HG02981 (cell line): ENCODE measurements at regions not wholly inside any gene's neighbourhood (a gene's known extent, or its start where the extent isn't known, plus 50 kb on each side); places are given as distances from the start of the nearest gene placed in this dataset.

ENCODE experiments used
- ATAC-seq: cut with Tn5 transposase; IDR thresholded peaks from one replicate; pipeline ENCODE4 v1.9.1; 2021; ENCODE audit warnings: mild to moderate bottlenecking, moderate library complexity; ENCODE audit not compliant: unreplicated experiment

DNA sequence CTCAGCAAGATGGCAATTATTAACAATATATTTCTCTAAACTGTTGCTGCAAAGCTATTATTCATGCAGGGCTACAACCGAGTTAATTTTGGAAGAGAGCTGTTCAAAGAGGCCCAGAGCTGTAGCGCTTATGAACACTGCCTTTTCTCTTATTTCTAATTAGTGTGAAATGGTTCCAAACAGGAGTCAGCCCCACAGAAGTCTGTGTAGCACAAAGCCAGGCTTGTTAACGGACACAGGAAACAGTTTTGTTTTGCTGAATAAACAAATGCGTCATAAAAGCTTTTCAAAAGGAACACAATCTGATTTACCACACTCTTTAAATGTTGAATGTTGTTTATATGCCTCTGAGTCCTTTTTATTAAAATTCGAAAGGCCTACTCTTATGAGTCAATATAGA lies 396.5 kb downstream of the ANXA1 start:
- no peak for ATAC-seq

DNA sequence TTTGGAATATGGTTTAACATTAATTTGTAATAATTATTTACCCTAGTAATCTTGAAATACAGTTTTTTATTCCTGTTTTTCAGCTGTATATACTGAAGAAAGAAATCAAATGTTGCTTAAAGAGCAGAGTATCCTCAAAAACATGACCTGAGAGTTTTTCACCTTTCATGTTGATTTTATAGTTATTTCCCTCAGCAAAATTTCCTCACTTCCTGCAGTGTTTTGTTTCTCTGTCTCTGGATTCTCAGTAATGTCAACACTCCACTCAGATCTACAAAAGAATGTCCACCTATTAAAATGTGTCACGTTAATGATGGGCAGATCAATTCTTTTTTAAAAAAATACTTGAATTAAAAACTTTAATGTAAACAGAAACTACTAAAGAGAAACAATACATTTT lies 398.3 kb downstream of the ANXA1 start:
- no peak for ATAC-seq

DNA sequence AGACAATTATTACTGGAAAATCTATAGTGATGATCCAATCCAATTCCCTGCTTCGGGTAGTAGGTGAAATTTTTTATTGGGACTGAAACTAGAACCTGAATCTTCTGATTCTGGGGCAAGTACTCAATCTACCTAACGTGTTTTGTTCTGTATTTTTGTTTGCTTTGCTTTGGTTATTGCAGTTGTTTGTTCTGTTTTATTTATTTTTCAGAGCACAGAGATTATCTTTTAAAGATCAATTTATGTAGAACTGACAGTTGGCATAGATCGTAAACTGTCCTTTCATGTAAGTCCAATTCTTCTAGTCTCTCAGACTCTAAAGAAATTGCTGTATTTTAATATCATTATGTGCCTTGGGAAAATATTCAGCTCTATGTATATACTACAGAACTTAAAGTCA lies 401.6 kb downstream of the ANXA1 start:
- no peak for ATAC-seq

DNA sequence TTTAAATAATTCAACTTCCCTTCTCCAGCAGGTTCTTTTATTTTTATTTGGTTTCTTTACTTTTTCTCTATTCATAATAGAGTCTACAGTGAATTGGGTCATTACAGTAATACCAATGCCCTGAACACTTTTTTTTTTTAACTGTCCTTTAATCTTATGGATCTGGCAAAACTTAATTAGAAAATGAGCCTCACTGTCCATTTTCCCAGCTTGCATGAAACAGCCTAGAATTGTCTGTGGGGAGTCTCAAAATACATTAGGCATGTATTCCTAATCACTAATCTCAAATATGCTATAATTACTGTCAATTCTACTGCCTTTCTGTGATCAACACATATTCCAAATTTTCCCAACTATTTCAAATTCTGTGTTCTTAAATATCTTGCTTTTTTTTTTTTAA lies 406.8 kb downstream of the ANXA1 start:
- no peak for ATAC-seq

DNA sequence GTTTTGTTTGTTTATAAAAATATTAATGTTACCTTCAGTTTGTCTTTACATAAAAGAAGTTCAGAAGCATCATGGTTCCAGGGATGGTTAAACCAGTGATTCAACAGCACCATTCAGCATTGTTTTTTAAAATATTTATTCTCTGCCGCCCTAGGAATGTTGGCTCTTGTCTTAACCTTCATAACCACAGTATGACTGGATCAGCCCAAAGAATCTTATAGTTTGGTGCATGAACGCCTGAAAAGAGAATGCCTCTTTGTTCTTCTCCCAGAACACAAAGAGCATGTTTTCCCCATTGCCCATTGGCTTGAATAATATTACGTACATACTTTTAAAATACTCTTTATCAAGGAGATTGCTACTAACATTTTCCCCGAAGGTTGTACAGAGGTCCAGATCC lies 413.4 kb downstream of the ANXA1 start:
- no peak for ATAC-seq

DNA sequence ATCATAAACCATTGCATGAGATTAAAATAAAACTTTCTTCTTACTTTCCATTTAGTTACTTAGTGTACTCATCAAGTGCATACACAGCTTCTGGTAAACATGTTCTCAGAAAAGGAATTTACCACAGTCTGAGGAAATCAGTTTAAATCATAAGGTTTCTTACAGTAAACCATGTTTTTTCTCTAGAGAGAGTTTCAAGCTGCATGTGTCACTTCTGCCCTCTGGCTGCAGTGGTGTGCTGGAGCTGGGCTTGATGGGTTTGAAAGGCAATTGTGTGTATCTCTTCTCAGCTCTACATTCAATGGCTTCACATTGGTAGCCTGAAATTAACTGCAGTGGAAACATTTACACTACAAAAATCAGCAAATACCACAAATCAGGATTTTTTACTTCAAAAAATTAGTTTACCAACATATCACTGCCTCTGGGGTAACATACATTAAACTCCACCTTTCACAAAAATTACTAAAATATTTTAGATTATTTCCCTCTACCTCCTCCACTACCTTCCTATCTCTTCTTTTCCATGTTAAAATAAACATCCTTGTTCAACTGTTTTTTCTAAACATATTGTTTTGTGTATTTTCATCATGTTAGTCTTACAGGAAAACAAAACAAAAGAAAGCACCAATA lies 414.3 kb downstream of the ANXA1 start:
- ATAC-seq, result no peak

DNA sequence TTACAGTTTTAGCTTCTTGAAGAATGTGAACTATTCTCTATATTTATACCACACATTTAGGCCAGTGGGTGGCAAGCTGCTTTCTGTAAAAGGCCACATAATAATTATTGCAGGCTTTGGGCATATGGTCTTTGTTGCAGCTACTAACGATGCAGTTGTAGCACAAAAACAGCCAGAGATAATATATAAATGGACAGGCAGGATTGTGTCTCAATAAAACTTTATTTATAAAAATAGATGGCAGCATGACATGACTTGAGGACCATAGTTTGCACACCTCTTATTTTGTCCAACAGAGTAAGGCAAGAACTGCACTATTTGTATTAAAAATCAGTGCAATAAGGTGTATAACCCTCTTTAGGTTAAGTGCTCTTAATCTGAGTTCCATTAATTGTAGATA lies 415.0 kb downstream of the ANXA1 start:
- ATAC-seq, result no peak

DNA sequence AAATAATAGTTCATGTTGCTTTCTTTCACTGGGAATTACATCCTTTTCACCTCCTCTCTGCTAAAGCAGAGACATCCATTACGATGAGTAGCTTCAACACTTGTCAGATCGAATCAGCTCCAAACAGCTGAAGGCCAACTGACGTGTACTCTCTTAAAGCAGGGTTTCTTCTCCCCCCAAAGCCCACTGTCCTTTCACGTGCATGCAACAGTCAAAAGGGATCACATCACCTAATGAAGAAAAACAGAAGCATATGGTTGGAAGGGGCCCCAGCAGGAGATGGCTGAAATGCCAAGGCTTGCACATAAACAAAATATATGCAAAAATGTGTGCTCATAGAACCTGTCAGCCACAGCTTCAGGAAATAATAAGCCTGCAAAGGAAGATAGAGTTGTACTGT lies 421.6 kb downstream of the ANXA1 start:
- ATAC-seq, result no peak

DNA sequence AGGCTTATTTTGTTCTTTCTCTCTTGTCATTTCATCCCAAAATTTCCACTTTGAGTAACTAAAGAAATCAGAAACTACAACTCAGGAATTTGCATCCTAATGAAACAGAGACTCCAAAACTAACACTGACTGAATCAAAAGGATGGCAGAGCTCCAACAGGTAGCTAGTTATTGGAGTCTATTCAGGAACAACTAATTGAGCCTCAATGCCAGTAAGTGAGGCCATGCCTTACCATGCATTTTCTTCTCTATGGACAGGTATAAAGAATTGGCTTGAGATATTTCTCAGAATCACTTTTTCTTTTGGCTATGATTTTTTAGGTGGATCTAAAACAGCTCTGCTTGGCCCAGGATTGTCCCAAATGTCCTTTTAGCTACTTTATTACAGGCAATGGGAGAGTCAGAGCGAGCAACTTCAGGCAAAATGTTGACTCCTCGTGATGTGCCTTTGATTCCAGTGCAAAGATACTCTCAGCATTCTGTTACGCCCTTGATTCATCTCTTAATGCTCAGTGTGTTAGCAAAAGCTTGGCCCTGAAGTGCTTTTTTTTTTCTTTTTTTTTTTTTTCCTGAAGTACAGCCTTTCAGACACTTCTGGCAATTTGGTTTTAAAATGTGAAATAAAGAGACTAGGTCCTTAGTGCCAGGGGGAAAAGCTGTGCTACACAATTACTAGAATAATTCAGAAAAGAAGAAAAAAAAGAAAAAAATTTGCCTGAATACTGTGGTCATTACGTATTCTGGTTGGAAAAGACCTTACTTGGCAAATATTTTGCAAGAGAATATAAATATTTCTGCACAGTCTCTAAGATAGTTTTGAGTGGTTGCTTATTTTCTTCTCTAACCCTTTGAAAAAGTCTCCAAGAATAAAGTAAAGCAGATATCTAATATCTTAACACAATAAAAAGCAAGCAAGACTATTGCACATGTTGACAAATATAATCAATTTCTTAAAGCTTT lies 423.7 kb downstream of the ANXA1 start:
- ATAC-seq, result no peak

DNA sequence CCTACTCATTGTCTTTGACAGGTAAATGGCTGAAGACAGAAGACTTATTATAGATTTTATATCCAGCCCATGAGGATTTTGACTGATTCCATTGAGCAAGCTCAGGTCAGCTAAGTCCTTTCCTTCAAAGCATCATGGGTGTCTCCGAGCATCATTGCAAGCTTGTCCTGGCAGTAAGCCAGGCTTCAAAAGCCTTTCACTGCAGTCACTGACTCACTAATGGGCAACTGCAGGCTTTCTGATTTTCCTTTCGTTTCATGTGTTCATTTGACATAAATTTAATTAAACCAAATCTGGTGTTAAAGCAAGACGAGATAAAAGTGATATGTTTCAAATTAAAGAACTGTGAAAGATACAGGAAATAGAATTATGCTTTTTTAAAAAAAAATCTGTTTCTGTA lies 426.2 kb downstream of the ANXA1 start:
- no peak for ATAC-seq

DNA sequence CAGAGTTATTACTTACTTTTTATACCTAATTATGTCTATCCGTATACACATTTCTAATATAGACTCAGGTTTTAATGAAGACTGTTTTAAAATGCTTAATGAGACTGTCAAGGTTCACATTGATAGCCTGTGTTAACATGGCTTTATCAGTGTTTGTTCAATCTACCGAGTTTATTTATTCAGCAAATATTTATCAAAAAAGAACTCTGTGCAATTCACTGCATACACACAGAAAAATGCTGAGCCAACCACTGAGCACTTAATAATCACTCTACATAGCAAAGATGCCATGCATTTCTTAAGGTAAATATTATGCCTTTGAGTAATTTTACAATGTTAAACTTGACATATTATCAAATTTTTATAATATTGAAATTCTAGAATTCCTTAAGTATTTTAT lies 428.2 kb downstream of the ANXA1 start:
- no peak for ATAC-seq

DNA sequence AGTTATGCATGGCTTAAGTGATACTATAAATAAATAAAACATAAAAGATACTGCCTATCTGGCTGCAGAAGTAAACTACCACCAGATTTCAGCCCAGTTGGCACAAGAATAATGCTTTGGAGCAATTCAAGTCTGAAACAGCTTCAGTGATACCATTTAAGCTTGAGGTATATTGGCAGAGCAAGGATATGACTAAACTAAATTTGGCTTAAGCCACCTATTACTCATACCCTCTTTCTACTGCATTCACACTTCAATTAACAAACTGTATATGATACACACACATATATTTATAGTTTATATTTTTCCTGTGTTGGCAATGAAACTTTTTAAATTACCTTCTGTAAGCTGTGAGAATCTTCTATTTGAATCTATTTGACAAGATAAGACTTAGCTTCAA lies 431.9 kb downstream of the ANXA1 start:
- no peak for ATAC-seq

DNA sequence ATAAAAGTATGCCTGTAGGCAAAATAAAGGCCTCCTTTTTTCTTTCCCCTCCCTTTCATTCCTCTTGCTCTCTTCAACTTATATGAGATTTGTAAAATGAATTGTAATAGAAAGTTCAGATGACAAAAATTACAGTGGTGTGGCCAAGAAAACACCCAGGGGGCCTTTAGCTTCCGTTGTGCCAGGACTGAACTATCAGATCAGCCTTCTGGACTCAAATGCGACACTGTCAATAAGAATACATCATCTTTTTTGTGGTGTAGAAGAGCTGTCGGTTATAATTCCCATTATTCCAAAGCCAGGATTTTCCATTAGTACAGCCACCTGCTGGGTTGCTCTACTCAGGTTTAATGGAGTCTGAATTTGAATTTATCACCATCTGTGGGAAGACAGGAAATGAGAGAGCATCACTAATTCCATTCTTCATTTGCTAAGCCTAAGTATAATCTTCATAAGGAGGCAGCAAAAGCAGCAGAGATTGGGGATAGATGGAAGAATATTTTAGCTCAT lies 443.4 kb downstream of the ANXA1 start:
- ATAC-seq, result no peak

DNA sequence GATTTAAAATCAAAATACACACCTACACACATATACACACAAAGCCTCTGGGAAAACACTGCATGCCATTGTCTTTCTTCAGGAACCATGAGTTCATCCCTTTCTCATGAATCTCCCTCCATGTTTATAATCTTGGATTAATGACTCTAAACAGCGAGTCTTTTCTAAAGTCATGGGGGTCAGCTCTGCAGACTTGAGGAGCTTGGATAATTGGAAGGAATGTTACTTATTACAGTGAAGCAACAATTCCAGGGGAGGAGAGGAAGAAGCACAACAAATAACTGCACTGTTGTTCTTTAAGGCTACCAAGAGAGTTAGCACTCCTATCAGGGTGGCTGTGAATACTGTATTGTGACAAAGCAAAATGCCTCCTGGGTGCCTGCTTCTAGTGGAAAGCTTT lies 444.7 kb downstream of the ANXA1 start:
- ATAC-seq, result no peak

DNA sequence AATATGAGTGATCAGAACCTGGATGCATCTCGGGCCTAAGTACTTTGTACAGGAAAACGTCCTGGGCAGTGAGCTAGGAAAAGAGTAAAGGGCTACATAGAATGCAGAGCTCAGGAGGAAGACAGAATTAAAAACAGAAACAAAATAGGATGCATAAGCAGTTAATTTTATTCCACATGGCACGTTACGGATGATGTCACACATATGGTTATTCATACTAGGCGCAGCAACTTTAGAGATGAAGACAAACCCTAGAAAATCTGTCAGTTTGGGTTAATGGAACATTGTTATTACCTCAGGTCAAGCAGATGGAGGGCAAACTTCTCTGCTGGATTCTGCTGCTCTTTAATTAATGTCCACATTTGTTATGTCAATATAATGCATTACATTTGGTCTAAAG lies 445.4 kb downstream of the ANXA1 start:
- no peak for ATAC-seq

DNA sequence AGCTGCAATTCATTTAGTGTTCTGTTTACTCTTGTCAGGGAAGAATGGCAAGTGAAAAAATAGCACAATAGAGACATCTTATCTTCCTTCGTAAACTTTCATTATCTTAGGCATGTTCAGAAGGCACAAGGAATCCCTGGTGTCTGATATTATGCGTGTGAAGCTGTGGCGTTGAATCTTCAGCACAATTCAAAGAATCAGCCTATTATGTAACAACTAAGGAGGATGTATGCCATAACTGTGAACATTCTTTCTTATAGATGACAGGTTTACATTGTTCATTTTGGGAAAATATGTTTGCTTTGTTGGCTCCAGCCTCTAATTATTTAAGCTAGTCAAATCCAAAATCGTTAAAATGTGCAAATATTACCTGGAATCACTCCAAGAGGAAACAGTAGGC lies 446.1 kb downstream of the ANXA1 start:
- ATAC-seq, result no peak

DNA sequence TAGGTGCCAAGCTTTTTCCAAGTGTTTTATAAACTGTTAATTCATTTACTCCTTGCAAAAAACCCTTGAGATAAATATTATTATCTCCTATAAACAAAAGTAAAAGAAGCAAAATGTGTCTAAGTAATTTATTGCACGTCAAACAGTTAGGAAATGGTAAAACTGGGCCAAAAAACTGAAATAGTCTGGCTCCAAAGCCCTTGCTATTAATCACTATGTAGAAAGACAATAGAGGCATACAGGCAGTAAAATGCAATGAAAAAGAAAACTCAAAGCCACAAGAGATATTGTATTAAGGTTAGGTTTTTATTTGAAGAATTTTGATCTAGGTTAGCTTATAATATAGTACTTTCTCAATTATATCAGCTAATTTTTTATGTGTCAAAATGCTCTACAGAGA lies 457.7 kb downstream of the ANXA1 start:
- no peak for ATAC-seq

DNA sequence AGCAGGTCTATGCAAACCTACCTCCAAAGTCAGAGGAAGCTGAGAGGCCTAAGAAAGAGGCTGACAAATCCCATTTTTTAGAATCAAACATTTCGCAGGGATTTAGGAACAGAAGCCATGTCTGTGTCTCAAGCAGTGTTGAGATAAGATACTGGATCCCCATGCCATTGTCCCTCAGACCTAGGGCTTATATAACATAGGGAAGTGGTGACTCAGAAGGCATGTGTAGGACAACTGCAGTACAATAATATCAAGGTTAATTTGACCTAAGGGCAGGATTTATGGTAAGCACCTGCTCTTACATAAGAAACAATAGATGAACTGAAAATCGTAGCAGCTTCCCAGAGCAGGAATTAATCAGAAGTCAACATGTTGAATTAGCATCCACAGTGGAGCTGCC lies 459.4 kb downstream of the ANXA1 start:
- no peak for ATAC-seq

DNA sequence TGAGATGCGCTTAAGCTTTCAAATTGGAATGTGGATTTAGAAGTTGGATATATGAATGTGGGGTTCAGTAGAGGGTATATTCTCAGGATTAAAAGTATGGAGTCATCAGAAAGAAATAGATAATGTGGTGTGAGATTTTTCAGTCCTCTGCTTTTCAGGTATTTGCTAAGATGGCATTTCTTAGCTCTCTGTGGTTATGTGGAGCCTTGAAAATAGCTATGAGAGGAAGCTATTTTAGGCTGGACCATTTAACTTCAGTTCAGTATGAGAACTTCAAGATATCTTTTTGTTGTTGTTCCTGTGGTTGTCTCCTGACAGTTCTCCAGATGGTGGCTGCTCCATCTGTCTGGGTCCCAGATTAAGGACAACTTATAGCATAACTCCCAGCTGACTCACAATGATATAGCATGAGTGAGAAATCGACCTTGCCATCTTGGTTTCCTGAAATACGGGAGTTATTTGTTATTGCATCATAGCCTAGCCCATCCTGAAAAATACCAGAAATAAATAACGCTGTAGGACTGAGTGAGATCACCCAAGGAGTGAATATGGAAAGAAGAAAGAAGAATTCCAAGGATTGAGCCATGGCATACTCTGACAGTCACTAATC lies 461.5 kb downstream of the ANXA1 start:
- no peak for ATAC-seq

DNA sequence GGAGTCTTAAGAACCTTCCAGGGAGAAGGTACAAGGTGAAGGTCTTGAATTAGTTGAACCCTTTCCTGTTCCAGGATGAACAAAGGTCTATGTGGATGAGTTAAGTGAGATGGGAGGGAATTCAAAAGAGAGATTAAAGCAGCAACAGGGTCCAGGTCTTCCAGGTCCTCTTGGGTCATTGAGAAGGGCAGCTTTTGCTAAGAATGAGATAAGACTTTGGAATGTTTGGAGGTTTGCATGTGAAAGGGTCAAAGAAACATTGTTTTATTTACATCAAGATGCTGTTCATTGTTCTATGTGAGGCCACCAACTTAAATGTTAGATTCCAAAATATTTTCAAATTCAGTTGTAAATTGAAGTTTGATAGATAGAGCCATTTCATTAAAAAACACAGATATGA lies 463.9 kb downstream of the ANXA1 start:
- no peak for ATAC-seq

DNA sequence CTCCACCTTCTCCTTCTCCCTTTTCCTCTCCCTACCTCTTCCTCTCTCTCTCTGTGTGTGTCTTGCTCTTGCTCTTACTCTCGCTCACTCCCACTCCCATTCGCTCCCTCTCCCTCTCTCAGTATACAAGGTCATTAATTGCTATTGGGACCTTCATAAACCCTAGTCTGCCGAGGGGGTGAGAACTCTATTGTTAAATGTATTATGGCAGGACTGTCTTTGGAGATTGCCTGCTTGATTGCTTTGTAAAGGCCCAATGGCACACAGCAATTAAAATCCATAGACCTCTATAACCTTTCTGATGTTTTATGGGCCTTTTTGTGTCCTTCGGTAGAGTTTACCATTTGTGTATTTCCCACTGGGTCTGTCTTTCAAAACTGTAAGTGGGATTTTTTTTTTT lies 465.9 kb downstream of the ANXA1 start:
- no peak for ATAC-seq

DNA sequence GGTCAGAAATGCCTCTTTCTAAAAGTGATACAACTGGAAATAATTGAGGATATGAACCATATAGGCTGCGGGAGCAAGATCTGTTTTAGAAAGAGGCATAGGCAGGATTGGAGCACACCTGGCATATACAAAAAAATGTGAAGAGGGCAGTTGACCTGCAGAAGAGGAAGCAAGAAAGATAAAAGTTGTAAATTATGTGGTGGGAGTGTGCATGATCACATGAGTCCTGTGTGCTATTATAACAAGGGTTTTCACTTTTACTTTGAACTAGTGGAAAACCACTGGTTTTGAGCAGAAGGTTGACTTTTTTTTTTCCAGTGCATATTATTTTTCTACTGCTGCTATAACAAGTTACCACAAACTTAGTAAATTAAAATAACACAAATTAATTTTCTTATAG lies 489.3 kb downstream of the ANXA1 start:
- peak; percentile 86 for ATAC-seq
